PC-9 (cell line): ENCODE measurements at regions not wholly inside any gene's neighbourhood (a gene's known extent, or its start where the extent isn't known, plus 50 kb on each side); places are given as distances from the start of the nearest gene placed in this dataset.

ENCODE experiments used
- BruUV-seq: library from RNA; stranded (reverse); fragments of 400-500 nt; replicated peaks from 2 replicates; lab custom pipeline; 2021; lab: Mats Ljungman, UMichigan
- CTCF ChIA-PET: fragments of 300-600 bp; sonication (Branson Sonifier 250); formaldehyde crosslinking; loops from one replicate; lab custom pipeline; 2022; ENCODE audit warnings: antibody characterized with exemption; lab: Charles Lee
- POLR2A ChIA-PET: fragments of 300-600 bp; sonication (Branson Sonifier 250); formaldehyde crosslinking; loops from one replicate; lab custom pipeline; 2022; ENCODE audit warnings: antibody characterized with exemption; ENCODE audit not compliant: unreplicated experiment; lab: Charles Lee
- DNase-seq, 2 experiments: peaks; one replicate each; pipeline versions ENCODE4 v3.0.0 to v3.0.0-alpha.2; 2015 to 2022; ENCODE audit warnings: mixed read lengths in 1 of 2
- H2AFZ ChIP-seq: fragments of 200-600 bp; sonication (generic); 2 replicates; pipeline ENCODE4 v1.8.1; 2017; ENCODE audit warnings: antibody characterized with exemption
- H3F3A ChIP-seq: fragments of 200-600 bp; sonication (generic); 2 replicates; pipeline ENCODE4 v1.8.1; 2017; ENCODE audit warnings: antibody characterized with exemption, mild to moderate bottlenecking, low read depth; ENCODE audit not compliant: insufficient read depth
- H3K27ac ChIP-seq: fragments of 200-600 bp; sonication (generic); 2 replicates; pipeline ENCODE4 v1.6.1; 2016; ENCODE audit warnings: mixed run types
- H3K27me3 ChIP-seq: fragments of 200-600 bp; sonication (generic); 2 replicates; pipeline ENCODE4 v1.6.1; 2016; ENCODE audit warnings: low read depth, mixed run types; ENCODE audit not compliant: insufficient read depth
- H3K36me3 ChIP-seq: fragments of 200-600 bp; sonication (generic); 2 replicates; pipeline ENCODE4 v1.6.1; 2016; ENCODE audit warnings: low read depth, mixed run types
- H3K4me1 ChIP-seq: fragments of 200-600 bp; sonication (generic); replicated peaks from 2 replicates; pipeline ENCODE4 v1.6.1; 2016; ENCODE audit warnings: mixed run types; ENCODE audit not compliant: insufficient read depth
- H3K4me2 ChIP-seq: fragments of 200-600 bp; sonication (generic); 2 replicates; pipeline ENCODE4 v1.6.1; 2017; ENCODE audit warnings: mixed run types
- H3K4me3 ChIP-seq: fragments of 200-600 bp; sonication (generic); 2 replicates; pipeline ENCODE4 v1.6.1; 2016; ENCODE audit warnings: mixed run types
- H3K79me2 ChIP-seq: fragments of 200-600 bp; sonication (generic); 2 replicates; pipeline ENCODE4 v1.6.1; 2017; ENCODE audit warnings: low read depth, mixed run types
- H3K9me2 ChIP-seq: fragments of 200-600 bp; sonication (generic); 2 replicates; pipeline ENCODE4 v1.8.1; 2017; ENCODE audit warnings: mild to moderate bottlenecking; ENCODE audit not compliant: insufficient read depth
- H3K9me3 ChIP-seq: fragments of 200-600 bp; sonication (generic); 2 replicates; pipeline ENCODE4 v1.8.1; 2016; ENCODE audit warnings: low read depth; ENCODE audit not compliant: insufficient read depth
- H4K20me1 ChIP-seq: fragments of 200-600 bp; sonication (generic); 2 replicates; pipeline ENCODE4 v1.8.1; 2017; ENCODE audit not compliant: insufficient read depth
- EZH2 ChIP-seq: fragments of 200-600 bp; sonication (generic); IDR thresholded peaks from 2 replicates; pipeline ENCODE4 v1.8.0; 2017; ENCODE audit warnings: antibody characterized with exemption, low read depth
- intact Hi-C: fragments of 100-400 bp; cut with micrococcal nuclease; formaldehyde crosslinking; loops from one replicate; pipeline ENCODE4 v1.10.0; 2022; ENCODE audit not compliant: unreplicated experiment
- TF ChIP-seq, protein P1 (sequence below): fragments of 200-600 bp; sonication (generic); conservative IDR thresholded peaks from 2 replicates; pipeline ENCODE4 v1.6.1; 2017; ENCODE audit warnings: mixed run types, antibody characterized with exemption, mild to moderate bottlenecking, moderate library complexity

DNA sequence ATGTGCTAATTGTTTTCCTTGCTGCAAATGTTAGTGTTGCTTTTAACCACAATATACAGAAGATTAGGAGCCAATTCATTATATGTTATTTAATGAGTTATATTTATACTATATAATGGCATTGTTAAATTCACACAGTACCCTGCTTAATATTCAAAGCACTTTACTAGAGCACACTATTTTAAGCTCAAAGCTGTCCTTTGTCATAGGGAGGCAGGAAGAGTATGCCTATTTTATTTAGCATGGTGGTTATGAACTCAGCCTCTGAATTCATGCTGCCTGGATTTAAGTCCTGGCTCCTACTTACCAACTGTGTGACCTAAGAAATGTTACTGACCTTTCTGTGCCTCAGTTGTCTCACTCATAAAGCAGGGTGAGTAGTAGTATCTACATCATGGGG lies 80.5 kb downstream of the FASTKD2 start:
- H4K20me1 ChIP-seq: no peaks in the 10 kb centered on the region
- intact Hi-C loops: no loop called here
- H3K79me2 ChIP-seq: no peaks in the 10 kb centered on the region
- no peaks in the 10 kb centered on the region for H3K9me2 ChIP-seq
- H3F3A ChIP-seq: no peaks in the 10 kb centered on the region
- TF ChIP-seq, protein P1, sequence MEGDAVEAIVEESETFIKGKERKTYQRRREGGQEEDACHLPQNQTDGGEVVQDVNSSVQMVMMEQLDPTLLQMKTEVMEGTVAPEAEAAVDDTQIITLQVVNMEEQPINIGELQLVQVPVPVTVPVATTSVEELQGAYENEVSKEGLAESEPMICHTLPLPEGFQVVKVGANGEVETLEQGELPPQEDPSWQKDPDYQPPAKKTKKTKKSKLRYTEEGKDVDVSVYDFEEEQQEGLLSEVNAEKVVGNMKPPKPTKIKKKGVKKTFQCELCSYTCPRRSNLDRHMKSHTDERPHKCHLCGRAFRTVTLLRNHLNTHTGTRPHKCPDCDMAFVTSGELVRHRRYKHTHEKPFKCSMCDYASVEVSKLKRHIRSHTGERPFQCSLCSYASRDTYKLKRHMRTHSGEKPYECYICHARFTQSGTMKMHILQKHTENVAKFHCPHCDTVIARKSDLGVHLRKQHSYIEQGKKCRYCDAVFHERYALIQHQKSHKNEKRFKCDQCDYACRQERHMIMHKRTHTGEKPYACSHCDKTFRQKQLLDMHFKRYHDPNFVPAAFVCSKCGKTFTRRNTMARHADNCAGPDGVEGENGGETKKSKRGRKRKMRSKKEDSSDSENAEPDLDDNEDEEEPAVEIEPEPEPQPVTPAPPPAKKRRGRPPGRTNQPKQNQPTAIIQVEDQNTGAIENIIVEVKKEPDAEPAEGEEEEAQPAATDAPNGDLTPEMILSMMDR: no peak
- no peak for TF ChIP-seq EZH2
- no peak overlapping the region for H3K4me2 ChIP-seq
- no peak for DNase-seq
- BruUV-seq: no TSS peak
- no peaks in the 10 kb centered on the region for H3K4me1 ChIP-seq
- H3K27ac ChIP-seq: no peak overlapping the region
- ChIA-PET CTCF (no interaction called here), POLR2A (no interaction called here)
- H3K36me3 ChIP-seq: no peaks in the 10 kb centered on the region
- no peak overlapping the region for H3K4me3 ChIP-seq
- no peak overlapping the region for H2AFZ ChIP-seq
- no peaks in the 10 kb centered on the region for H3K27me3 ChIP-seq
- H3K9me3 ChIP-seq: no peaks in the 10 kb centered on the region

DNA sequence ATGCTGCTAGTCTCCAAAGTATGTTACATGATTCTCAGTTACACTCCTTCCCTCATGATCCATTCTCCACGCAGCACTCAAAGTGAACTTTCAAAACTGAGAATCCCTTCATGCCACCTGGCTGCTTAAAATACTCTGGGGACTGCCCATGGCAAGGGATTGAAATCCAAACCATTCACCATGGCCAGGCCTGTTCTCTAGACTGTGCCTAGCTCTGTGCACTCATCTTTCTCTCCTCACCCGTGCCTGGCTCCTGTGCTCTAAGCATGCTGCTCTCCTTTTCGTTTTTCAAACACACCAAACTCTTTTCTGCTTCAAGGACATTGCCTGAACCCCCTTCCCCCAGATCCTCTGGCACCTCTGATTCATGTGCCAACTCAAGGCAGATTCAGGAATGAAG lies 80.9 kb downstream of the FASTKD2 start:
- CTCF ChIA-PET: no interaction called here
- no peaks in the 10 kb centered on the region for H3K79me2 ChIP-seq
- POLR2A ChIA-PET: no interaction called here
- H3K36me3 ChIP-seq: no peaks in the 10 kb centered on the region
- BruUV-seq: no TSS peak
- intact Hi-C loops: no loop called here
- H2AFZ ChIP-seq: no peak overlapping the region
- no peak overlapping the region for H3K4me3 ChIP-seq
- no peaks in the 10 kb centered on the region for H3K27me3 ChIP-seq
- H3F3A ChIP-seq: no peaks in the 10 kb centered on the region
- no peak overlapping the region for H3K4me2 ChIP-seq
- no peaks in the 10 kb centered on the region for H3K9me3 ChIP-seq
- no peaks in the 10 kb centered on the region for H3K9me2 ChIP-seq
- H3K27ac ChIP-seq: no peak overlapping the region
- no peak for DNase-seq
- TF ChIP-seq, protein P1: no peak
- no peak for TF ChIP-seq EZH2
- no peaks in the 10 kb centered on the region for H4K20me1 ChIP-seq
- H3K4me1 ChIP-seq: no peaks in the 10 kb centered on the region

DNA sequence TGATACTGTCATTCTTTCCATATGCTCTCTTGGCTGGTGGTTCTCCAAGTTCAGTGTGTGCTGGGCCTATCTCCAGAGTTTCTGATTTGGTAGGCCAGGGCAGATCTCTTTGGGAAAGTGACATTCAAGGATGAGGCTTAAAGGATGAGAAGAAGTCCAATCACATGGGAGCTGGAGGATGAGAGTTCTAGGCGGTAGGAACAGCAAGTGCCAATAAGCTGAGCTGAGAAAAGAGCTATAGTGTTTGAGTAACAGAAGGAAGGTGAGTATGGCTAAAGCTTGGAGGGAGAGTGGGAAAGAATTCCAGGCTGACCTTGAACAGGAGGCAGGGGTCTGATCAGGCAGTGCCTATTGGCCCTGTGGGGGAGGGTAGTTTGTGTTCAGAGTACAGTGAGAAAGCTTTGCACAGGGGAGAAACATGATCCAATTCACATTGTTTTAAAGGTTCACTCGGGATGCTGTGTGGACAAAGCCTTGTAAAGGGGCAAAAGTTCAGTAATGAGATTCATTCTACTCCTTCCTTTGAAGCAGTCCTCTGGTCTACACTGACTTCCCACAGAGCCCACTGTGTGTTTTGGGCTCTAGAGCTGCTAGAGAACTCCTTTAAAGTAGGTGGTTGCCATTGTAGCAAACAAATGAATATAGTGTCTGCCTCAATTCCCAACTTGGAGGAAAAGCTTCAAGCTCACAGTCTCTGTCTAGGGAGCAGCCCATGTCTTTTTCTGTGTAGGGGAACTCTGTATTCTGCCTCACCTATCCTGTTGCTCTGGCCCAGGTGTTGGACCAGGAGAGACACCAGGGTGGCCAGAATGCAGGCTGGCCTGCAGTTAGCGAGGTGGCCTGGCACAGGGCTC lies 81.8 kb downstream of the FASTKD2 start:
- Histone ChIP-seq H3F3A (no peaks in the 10 kb centered on the region), H3K4me3 (no peak overlapping the region), H3K4me1 (no peaks in the 10 kb centered on the region), H3K4me2 (no peak overlapping the region), H2AFZ (no peak overlapping the region), H3K9me2 (no peaks in the 10 kb centered on the region), H3K79me2 (no peaks in the 10 kb centered on the region), H3K27ac (no peak overlapping the region), H4K20me1 (no peaks in the 10 kb centered on the region), H3K27me3 (no peaks in the 10 kb centered on the region), H3K9me3 (no peaks in the 10 kb centered on the region), H3K36me3 (no peaks in the 10 kb centered on the region)
- TF ChIP-seq EZH2: no peak
- TF ChIP-seq, protein P1: no peak
- CTCF ChIA-PET: no interaction called here
- POLR2A ChIA-PET: no interaction called here
- intact Hi-C loops: no loop called here
- DNase-seq: no peak
- BruUV-seq: no TSS peak
